GM10266 (cell line): ENCODE measurements at regions not wholly inside any gene's neighbourhood (a gene's known extent, or its start where the extent isn't known, plus 50 kb on each side); places are given as distances from the start of the nearest gene placed in this dataset.

ENCODE experiments used
- DNase-seq: peaks from one replicate; pipeline ENCODE4 v3.0.0; 2012; ENCODE audit errors: extremely low spot score
- TF ChIP-seq, protein P1 (sequence below): IDR thresholded peaks from 2 replicates; pipeline ENCODE4 v1.5.1; 2012; ENCODE audit warnings: mild to moderate bottlenecking, low read depth; ENCODE audit not compliant: control insufficient read depth, insufficient read depth; ENCODE audit errors: missing control alignments

DNA sequence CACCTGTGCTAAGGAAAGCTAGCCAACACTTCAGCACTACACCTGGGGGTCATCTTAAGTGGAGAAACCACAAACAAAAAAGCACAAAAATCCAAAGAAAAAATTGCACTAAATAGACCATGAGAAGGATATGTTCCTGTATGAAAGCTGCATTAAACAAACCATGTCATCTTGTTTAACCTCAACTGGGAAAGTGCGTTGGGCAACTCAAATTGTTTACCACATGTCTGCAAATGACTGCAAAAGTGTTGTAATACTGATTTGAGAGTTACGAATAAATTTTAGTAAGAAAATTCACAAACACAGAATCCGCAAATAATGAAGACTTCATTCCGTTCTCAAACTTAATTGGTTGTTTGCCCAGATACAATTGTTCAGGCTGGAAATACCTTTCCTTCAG lies 111.9 kb upstream of the EGFR start:
- no peak for DNase-seq
- TF ChIP-seq, protein P1, sequence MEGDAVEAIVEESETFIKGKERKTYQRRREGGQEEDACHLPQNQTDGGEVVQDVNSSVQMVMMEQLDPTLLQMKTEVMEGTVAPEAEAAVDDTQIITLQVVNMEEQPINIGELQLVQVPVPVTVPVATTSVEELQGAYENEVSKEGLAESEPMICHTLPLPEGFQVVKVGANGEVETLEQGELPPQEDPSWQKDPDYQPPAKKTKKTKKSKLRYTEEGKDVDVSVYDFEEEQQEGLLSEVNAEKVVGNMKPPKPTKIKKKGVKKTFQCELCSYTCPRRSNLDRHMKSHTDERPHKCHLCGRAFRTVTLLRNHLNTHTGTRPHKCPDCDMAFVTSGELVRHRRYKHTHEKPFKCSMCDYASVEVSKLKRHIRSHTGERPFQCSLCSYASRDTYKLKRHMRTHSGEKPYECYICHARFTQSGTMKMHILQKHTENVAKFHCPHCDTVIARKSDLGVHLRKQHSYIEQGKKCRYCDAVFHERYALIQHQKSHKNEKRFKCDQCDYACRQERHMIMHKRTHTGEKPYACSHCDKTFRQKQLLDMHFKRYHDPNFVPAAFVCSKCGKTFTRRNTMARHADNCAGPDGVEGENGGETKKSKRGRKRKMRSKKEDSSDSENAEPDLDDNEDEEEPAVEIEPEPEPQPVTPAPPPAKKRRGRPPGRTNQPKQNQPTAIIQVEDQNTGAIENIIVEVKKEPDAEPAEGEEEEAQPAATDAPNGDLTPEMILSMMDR: no peak

- TF ChIP-seq, protein P1: no peak
- no peak for DNase-seq
Measured at GRCh38 chr7:54907981-54908380, 110.8 kb upstream of the EGFR start.

DNA sequence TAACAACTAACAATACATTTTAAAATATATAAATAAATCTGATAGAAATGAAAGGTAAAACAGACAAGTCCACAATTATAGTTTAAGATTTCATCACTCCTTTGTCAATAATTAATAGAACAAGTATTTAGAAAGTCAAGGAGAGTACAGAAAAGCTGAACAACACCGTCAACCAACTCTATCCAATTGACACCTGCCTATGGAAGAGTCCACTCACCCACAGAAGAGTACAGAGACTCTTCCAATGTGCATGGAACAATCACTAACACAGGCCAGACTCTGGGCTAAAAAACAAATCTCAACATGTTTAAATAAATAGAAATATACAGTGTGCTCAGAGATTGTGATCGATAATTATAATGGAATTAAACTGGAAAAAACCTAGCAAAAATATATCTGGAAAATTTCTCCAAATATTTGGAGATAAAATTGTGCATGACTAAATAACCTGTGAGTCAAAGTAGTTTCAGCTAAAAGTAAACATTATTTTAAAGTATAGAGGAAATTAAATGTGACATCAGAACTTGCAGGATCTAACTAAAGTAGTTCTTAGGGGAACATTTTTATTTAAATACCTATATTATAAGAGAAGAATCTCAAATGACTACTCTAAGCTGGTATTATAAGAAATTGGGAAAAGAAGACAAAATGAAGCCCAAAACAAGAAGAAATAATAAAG lies 109.9 kb upstream of the EGFR start:
- TF ChIP-seq, protein P1: no peak
- no peak for DNase-seq

- DNase-seq: no peak
- TF ChIP-seq, protein P1: no peak
Measured at GRCh38 chr7:54915870-54916598, 102.8 kb upstream of the EGFR start.

GRCh38 chr7:54917613-54918391 lies 101.0 kb upstream of the EGFR start:
- TF ChIP-seq, protein P1: no peak
- no peak for DNase-seq

GRCh38 chr7:54921116-54921515 lies 97.7 kb upstream of the EGFR start:
- TF ChIP-seq, protein P1: no peak
- no peak for DNase-seq
